ENCODE measurements at regions not wholly inside any gene's neighbourhood (a gene's known extent, or its start where the extent isn't known, plus 50 kb on each side); places are given as distances from the start of the nearest gene placed in this dataset.
"Not testable (repeated sequence)": the region's sequence is repeated elsewhere in the genome, so short reads cannot be mapped to it uniquely, and the experiment has no call there.

- in situ Hi-C loops (cut with HindIII; ENCODE audit: low pct_ligation_motif_present, low sequenced_read_pairs), result no loop called here
- no peak for TF ChIP-seq CTCF (IDR thresholded peaks at IDR 0.05; ENCODE audit: low read depth, low read length, missing control alignments)
- Histone ChIP-seq H3K4me3 (ENCODE audit: low read depth, low read length) (no peak overlapping the region), H3K27me3 (replicated peaks) (no peaks in the 10 kb centered on the region), H3K36me3 (replicated peaks) (no peaks in the 10 kb centered on the region), H3K27ac (no peak overlapping the region)
- DNase-seq, result no peak
These were observed 68.1 kb upstream of the CEP85L start for GRCh38 chr6:118719351-118720124.

GRCh38 chr6:118718903-118719302 is 67.5 kb upstream of the CEP85L start:
- TF ChIP-seq CTCF (IDR thresholded peaks at IDR 0.05; ENCODE audit: low read depth, low read length, missing control alignments), result no peak
- in situ Hi-C loops (cut with HindIII; ENCODE audit: low pct_ligation_motif_present, low sequenced_read_pairs), result no loop called here
- Histone ChIP-seq H3K36me3 (replicated peaks) (no peaks in the 10 kb centered on the region), H3K27me3 (replicated peaks) (no peaks in the 10 kb centered on the region), H3K27ac (no peak overlapping the region), H3K4me3 (ENCODE audit: low read depth, low read length) (no peak overlapping the region)
- DNase-seq, result no peak

- in situ Hi-C loops (cut with HindIII; ENCODE audit: low pct_ligation_motif_present, low sequenced_read_pairs), result no loop called here
- DNase-seq, result no peak
- Histone ChIP-seq H3K36me3 (replicated peaks) (no peaks in the 10 kb centered on the region), H3K27ac (no peak overlapping the region), H3K27me3 (replicated peaks) (no peaks in the 10 kb centered on the region), H3K4me3 (ENCODE audit: low read depth, low read length) (no peak overlapping the region)
- no peak for TF ChIP-seq CTCF (IDR thresholded peaks at IDR 0.05; ENCODE audit: low read depth, low read length, missing control alignments)
These were observed 66.9 kb upstream of the CEP85L start for GRCh38 chr6:118718297-118718696.

GRCh38 chr6:118717106-118717505 is 65.7 kb upstream of the CEP85L start:
- Histone ChIP-seq H3K27ac (no peak overlapping the region), H3K36me3 (replicated peaks) (no peaks in the 10 kb centered on the region), H3K4me3 (ENCODE audit: low read depth, low read length) (no peak overlapping the region), H3K27me3 (replicated peaks) (no peaks in the 10 kb centered on the region)
- in situ Hi-C loops (cut with HindIII; ENCODE audit: low pct_ligation_motif_present, low sequenced_read_pairs), result no loop called here
- DNase-seq, result no peak
- TF ChIP-seq CTCF (IDR thresholded peaks at IDR 0.05; ENCODE audit: low read depth, low read length, missing control alignments), result no peak

GRCh38 chr6:118715907-118716306 is 64.5 kb upstream of the CEP85L start:
- DNase-seq; H3K27ac ChIP-seq; in situ Hi-C loops (cut with HindIII; ENCODE audit: low pct_ligation_motif_present, low sequenced_read_pairs); H3K4me3 ChIP-seq (ENCODE audit: low read depth, low read length); H3K27me3 ChIP-seq (replicated peaks); H3K36me3 ChIP-seq (replicated peaks): not testable (repeated sequence)

GRCh38 chr6:118715376-118715775 is 64.0 kb upstream of the CEP85L start:
- in situ Hi-C loops (cut with HindIII; ENCODE audit: low pct_ligation_motif_present, low sequenced_read_pairs), result no loop called here
- no peak overlapping the region for H3K4me3 ChIP-seq (ENCODE audit: low read depth, low read length)
- no peak overlapping the region for H3K27ac ChIP-seq
- no peak for TF ChIP-seq CTCF (IDR thresholded peaks at IDR 0.05; ENCODE audit: low read depth, low read length, missing control alignments)
- no peak for DNase-seq
- H3K36me3 ChIP-seq (replicated peaks), result no peaks in the 10 kb centered on the region
- H3K27me3 ChIP-seq (replicated peaks), result no peaks in the 10 kb centered on the region

Data from brain microvascular endothelial cell (primary cell).